ENCODE measurements at regions not wholly inside any gene's neighbourhood (a gene's known extent, or its start where the extent isn't known, plus 50 kb on each side); places are given as distances from the start of the nearest gene placed in this dataset.
"Not testable (repeated sequence)": the region's sequence is repeated elsewhere in the genome, so short reads cannot be mapped to it uniquely, and the experiment has no call there.

DNA sequence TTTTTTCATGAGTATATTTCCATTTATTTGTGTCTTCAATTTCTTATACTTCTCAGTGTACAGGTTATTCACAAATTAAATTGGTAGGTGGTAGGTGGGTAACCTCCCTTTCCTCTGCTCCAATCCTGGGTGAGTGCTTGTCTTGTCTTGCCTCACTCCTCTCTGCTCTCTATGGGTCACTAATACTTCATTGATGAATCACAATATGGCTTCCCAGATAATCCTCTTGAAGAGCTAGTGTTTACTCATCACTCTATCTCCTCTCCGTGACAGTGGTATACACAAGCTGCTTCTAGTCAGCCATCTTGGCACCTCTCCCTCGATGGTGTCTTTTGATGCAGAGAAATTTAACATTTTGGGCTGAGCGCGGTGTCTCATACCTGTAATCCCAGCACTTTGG lies 331.8 kb upstream of the NMUR2 start:
- no peak overlapping the region for H3K27ac Mint-ChIP-seq
- H4K20me1 ChIP-seq (ENCODE audit: insufficient read depth, low read length), result no peaks in the 10 kb centered on the region
- TF ChIP-seq, protein P1, sequence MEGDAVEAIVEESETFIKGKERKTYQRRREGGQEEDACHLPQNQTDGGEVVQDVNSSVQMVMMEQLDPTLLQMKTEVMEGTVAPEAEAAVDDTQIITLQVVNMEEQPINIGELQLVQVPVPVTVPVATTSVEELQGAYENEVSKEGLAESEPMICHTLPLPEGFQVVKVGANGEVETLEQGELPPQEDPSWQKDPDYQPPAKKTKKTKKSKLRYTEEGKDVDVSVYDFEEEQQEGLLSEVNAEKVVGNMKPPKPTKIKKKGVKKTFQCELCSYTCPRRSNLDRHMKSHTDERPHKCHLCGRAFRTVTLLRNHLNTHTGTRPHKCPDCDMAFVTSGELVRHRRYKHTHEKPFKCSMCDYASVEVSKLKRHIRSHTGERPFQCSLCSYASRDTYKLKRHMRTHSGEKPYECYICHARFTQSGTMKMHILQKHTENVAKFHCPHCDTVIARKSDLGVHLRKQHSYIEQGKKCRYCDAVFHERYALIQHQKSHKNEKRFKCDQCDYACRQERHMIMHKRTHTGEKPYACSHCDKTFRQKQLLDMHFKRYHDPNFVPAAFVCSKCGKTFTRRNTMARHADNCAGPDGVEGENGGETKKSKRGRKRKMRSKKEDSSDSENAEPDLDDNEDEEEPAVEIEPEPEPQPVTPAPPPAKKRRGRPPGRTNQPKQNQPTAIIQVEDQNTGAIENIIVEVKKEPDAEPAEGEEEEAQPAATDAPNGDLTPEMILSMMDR (IDR thresholded peaks at IDR 0.05), result no peak

DNA sequence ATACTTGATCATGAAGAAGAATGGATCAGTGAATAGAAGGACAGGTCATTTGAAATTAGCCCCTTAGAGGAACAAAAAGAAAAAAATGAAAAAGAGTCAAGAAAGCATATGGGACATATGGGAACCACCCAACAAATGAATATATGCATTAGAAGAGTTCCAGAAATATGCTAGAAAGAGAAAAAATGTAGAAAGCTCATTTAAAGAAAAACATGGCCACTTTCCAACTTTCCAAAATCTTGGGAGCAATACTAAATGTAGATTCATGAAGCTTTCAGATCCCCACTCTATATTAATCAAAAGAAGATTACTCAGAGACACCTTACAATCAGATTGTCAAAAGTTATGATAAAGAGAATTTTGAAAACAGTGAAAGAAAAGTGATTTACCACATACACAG lies 334.8 kb upstream of the NMUR2 start:
- peaks cover 5 to 27% (median 15%) of the 10 kb centered on the region in 7 donors for H3K9me3 Mint-ChIP-seq
- H3K9me3 ChIP-seq (replicated peaks in 1 of 2; ENCODE audit: control insufficient read depth in 1 of 2, insufficient read depth in 1 of 2, low read length in 2 of 2), result peaks cover 19 to 20% of the 10 kb centered on the region in 2 donors
- no peaks in the 10 kb centered on the region for H3K4me1 ChIP-seq (ENCODE audit: control insufficient read depth in 1 of 2, insufficient read depth in 2 of 2, low read length in 2 of 2)
- H2AFZ ChIP-seq (ENCODE audit: insufficient read depth, low read depth, low read length, poor library complexity, severe bottlenecking), result no peak overlapping the region
- H3K27me3 ChIP-seq (ENCODE audit: control insufficient read depth in 2 of 2, insufficient read depth in 2 of 2, low read length in 2 of 2), result no peaks in the 10 kb centered on the region
- no peaks in the 10 kb centered on the region for H3K27me3 Mint-ChIP-seq (ENCODE audit: low read depth in 3 of 3)
- H3K4me2 ChIP-seq (replicated peaks; ENCODE audit: extremely low read depth, low read length, poor library complexity, severe bottlenecking), result no peak overlapping the region
- no peak overlapping the region for H3K4me3 Mint-ChIP-seq
- no peaks in the 10 kb centered on the region for H3K36me3 ChIP-seq (replicated peaks in 1 of 2; ENCODE audit: control insufficient read depth in 1 of 2, insufficient read depth in 2 of 2, low read length in 2 of 2)
- intact Hi-C loops (cut with micrococcal nuclease), result no loop called here
- no peak overlapping the region for H3K27ac Mint-ChIP-seq
- no peak for DNase-seq
- H3K79me2 ChIP-seq (ENCODE audit: insufficient read depth, low read length), result no peaks in the 10 kb centered on the region
- H3K4me3 ChIP-seq (replicated peaks in 1 of 3; ENCODE audit: low read depth in 2 of 3, low read length in 3 of 3), result no peak overlapping the region
- H3K9ac ChIP-seq (ENCODE audit: insufficient read depth, low read length, poor library complexity, severe bottlenecking), result no peak overlapping the region
- TF ChIP-seq, protein P1 (IDR thresholded peaks at IDR 0.05), result no peak
- no peaks in the 10 kb centered on the region for H4K20me1 ChIP-seq (ENCODE audit: insufficient read depth, low read length)
- H3K27ac ChIP-seq (ENCODE audit: low read depth in 1 of 2, low read length in 2 of 2), result no peak overlapping the region
- H3K4me1 Mint-ChIP-seq, result no peaks in the 10 kb centered on the region
- H3K36me3 Mint-ChIP-seq, result no peaks in the 10 kb centered on the region

More for the DNA sequence above, 331.8 kb upstream of the NMUR2 start:
- Histone ChIP-seq H3K36me3 (replicated peaks in 1 of 2; ENCODE audit: control insufficient read depth in 1 of 2, insufficient read depth in 2 of 2, low read length in 2 of 2) (no peaks in the 10 kb centered on the region), H3K9me3 (replicated peaks in 1 of 2; ENCODE audit: control insufficient read depth in 1 of 2, insufficient read depth in 1 of 2, low read length in 2 of 2) (peaks cover 19 to 20% of the 10 kb centered on the region in 2 donors), H3K4me1 (ENCODE audit: control insufficient read depth in 1 of 2, insufficient read depth in 2 of 2, low read length in 2 of 2) (no peaks in the 10 kb centered on the region), H3K27me3 (ENCODE audit: control insufficient read depth in 2 of 2, insufficient read depth in 2 of 2, low read length in 2 of 2) (no peaks in the 10 kb centered on the region), H3K4me3 (replicated peaks in 1 of 3; ENCODE audit: low read depth in 2 of 3, low read length in 3 of 3) (no peak overlapping the region), H3K9ac (ENCODE audit: insufficient read depth, low read length, poor library complexity, severe bottlenecking) (no peak overlapping the region), H3K4me2 (replicated peaks; ENCODE audit: extremely low read depth, low read length, poor library complexity, severe bottlenecking) (no peak overlapping the region), H3K27ac (ENCODE audit: low read depth in 1 of 2, low read length in 2 of 2) (no peak overlapping the region), H3K79me2 (ENCODE audit: insufficient read depth, low read length) (no peaks in the 10 kb centered on the region), H2AFZ (ENCODE audit: insufficient read depth, low read depth, low read length, poor library complexity, severe bottlenecking) (no peak overlapping the region)
- no peak for DNase-seq
- intact Hi-C loops (cut with micrococcal nuclease), result no loop called here
- Mint-ChIP-seq H3K4me3 (no peak overlapping the region), H3K27me3 (ENCODE audit: low read depth in 3 of 3) (no peaks in the 10 kb centered on the region), H3K36me3 (no peaks in the 10 kb centered on the region), H3K9me3 (peaks cover 5 to 24% (median 13%) of the 10 kb centered on the region in 7 donors), H3K4me1 (no peaks in the 10 kb centered on the region)
- 80% methylated on average over 3 of the region's 4 CpGs for WGBS (ENCODE audit: insufficient coverage)

DNA sequence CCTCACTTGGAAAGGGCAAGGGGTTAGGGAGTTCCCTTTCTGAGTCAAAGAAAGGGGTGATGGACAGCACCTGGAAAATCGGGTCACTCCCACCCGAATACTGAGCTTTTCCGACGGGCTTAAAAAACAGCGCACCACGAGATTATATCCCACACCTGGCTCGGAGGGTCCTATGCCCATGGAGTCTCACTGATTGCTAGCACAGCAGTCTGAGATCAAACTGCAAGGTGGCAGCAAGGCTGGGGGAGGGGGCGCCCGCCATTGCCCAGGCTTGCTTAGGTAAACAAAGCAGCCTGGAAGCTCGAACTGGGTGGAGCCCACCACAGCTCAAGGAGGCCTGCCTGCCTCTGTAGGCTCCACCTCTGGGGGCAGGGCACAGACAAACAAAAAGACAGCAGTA lies 336.0 kb upstream of the NMUR2 start:
- intact Hi-C loops (cut with micrococcal nuclease); H3K4me1 ChIP-seq (ENCODE audit: control insufficient read depth in 1 of 2, insufficient read depth in 2 of 2, low read length in 2 of 2); H3K79me2 ChIP-seq (ENCODE audit: insufficient read depth, low read length); H3K4me3 Mint-ChIP-seq; H3K36me3 ChIP-seq (replicated peaks in 1 of 2; ENCODE audit: control insufficient read depth in 1 of 2, insufficient read depth in 2 of 2, low read length in 2 of 2); H3K36me3 Mint-ChIP-seq; H3K27me3 ChIP-seq (ENCODE audit: control insufficient read depth in 2 of 2, insufficient read depth in 2 of 2, low read length in 2 of 2); H3K27me3 Mint-ChIP-seq (ENCODE audit: low read depth in 3 of 3); DNase-seq; H3K27ac ChIP-seq (ENCODE audit: low read depth in 1 of 2, low read length in 2 of 2); H3K9ac ChIP-seq (ENCODE audit: insufficient read depth, low read length, poor library complexity, severe bottlenecking); H3K27ac Mint-ChIP-seq; H2AFZ ChIP-seq (ENCODE audit: insufficient read depth, low read depth, low read length, poor library complexity, severe bottlenecking); H3K4me1 Mint-ChIP-seq; H4K20me1 ChIP-seq (ENCODE audit: insufficient read depth, low read length); H3K4me2 ChIP-seq (replicated peaks; ENCODE audit: extremely low read depth, low read length, poor library complexity, severe bottlenecking); H3K4me3 ChIP-seq (replicated peaks in 1 of 3; ENCODE audit: low read depth in 2 of 3, low read length in 3 of 3): not testable (repeated sequence)
- H3K9me3 Mint-ChIP-seq, result peaks cover 5 to 27% (median 15%) of the 10 kb centered on the region in 7 donors
- WGBS (ENCODE audit: insufficient coverage), result 98% methylated on average over 5 of the region's 10 CpGs
- H3K9me3 ChIP-seq (replicated peaks in 1 of 2; ENCODE audit: control insufficient read depth in 1 of 2, insufficient read depth in 1 of 2, low read length in 2 of 2), result peaks cover 16 to 19% of the 10 kb centered on the region in 2 donors
